ENCODE measurements at regions not wholly inside any gene's neighbourhood (a gene's known extent, or its start where the extent isn't known, plus 50 kb on each side); places are given as distances from the start of the nearest gene placed in this dataset.

GRCh38 chr3:46124216-46125177 lies 83.6 kb downstream of the CCR1 start:
- no peak overlapping the region for H3K56ac ChIP-seq (ENCODE audit: extremely low read depth, insufficient read depth, low read length)
- no peak overlapping the region for H2BK20ac ChIP-seq (ENCODE audit: low read depth, low read length)
- intact Hi-C loops (cut with micrococcal nuclease), result no loop called here
- DNase-seq, result peak; percentile 18
- H2BK120ac ChIP-seq (ENCODE audit: low read depth, low read length), result no peak overlapping the region
- H3K23ac ChIP-seq (ENCODE audit: low read depth, low read length), result no peak overlapping the region
- H3K27ac ChIP-seq (ENCODE audit: insufficient read depth, low read length), result no peak overlapping the region
- no peak overlapping the region for H4K91ac ChIP-seq (ENCODE audit: insufficient read depth, low read depth, low read length)
- no peaks in the 10 kb centered on the region for H4K20me1 ChIP-seq (ENCODE audit: insufficient read depth, low read length)
- no TSS peak for BruUV-seq (replicated peaks)
- no peak overlapping the region for H2BK5ac ChIP-seq (ENCODE audit: low read depth, low read length, poor library complexity, severe bottlenecking)
- no peaks in the 10 kb centered on the region for H3K79me1 ChIP-seq (ENCODE audit: low read depth in 1 of 2, low read length in 2 of 2)
- no peak overlapping the region for H2AK5ac ChIP-seq (ENCODE audit: low read depth, low read length)
- H3K18ac ChIP-seq (ENCODE audit: low read depth, low read length), result no peak overlapping the region
- no peak overlapping the region for H4K5ac ChIP-seq (ENCODE audit: low read depth, low read length)
- in situ Hi-C loops (cut with MboI; ENCODE audit: low sequenced_read_pairs), result no loop called here
- H3K4me2 ChIP-seq (ENCODE audit: low read depth, low read length), result no peak overlapping the region
- TF ChIP-seq RCOR1 (IDR thresholded peaks at IDR 0.05; ENCODE audit: insufficient replicate concordance, low read length) (no peak), FOS (IDR thresholded peaks at IDR 0.05; ENCODE audit: low read depth, low read length) (no peak), MAZ (IDR thresholded peaks at IDR 0.05; ENCODE audit: borderline replicate concordance, low read depth, low read length) (no peak), CTCF (conservative IDR thresholded peaks at IDR 0.05; ENCODE audit: low read depth, low read length) (no peak), SMC3 (IDR thresholded peaks at IDR 0.05; ENCODE audit: low read depth, low read length) (no peak), BHLHE40 (IDR thresholded peaks at IDR 0.05; ENCODE audit: low read depth, low read length) (no peak)
- peaks cover 2% of the 10 kb centered on the region; the same call in 1 of the 2 replicates for H3K4me1 ChIP-seq (ENCODE audit: control insufficient read depth, insufficient read depth, low read length)
- no peaks in the 10 kb centered on the region for H3K36me3 ChIP-seq (ENCODE audit: control insufficient read depth, insufficient read depth, low read length)
- no peak overlapping the region for H3K14ac ChIP-seq (replicated peaks; ENCODE audit: low read depth, low read length)
- ChIA-PET CTCF (interaction anchor here (0.6 kb wide), 1 partner anchor 962 kb away, joined by 4 read pairs; no protein-coding TSS in a partner anchor), POLR2A (ENCODE audit: unreplicated experiment) (interaction anchor here (0.7 kb wide), 1 partner anchor 327 kb away, joined by 3 read pairs; no protein-coding TSS in a partner anchor)
- no peak overlapping the region for H2AK9ac ChIP-seq (replicated peaks; ENCODE audit: low read depth, low read length, poor library complexity)
- no peak overlapping the region for H3K9ac ChIP-seq (ENCODE audit: low read depth, low read length)
- no peak overlapping the region for H4K8ac ChIP-seq (ENCODE audit: low read depth in 2 of 2, low read length in 2 of 2)
- H3K9me3 ChIP-seq (ENCODE audit: control insufficient read depth, insufficient read depth, low read length), result no peaks in the 10 kb centered on the region
- dilution Hi-C loops (cut with HindIII; ENCODE audit: low sequenced_read_pairs, unreplicated experiment), result no loop called here
- H2BK15ac ChIP-seq (ENCODE audit: low read depth, low read length), result no peak overlapping the region
- 31% methylated on average over 2 of the region's 6 CpGs; no CpG with 5 or more reads in 1 of the 2 experiments for WGBS, 2 experiments (ENCODE audit: extremely low coverage in 2 of 2, insufficient read length in 1 of 2)
- no peak overlapping the region for H3K4me3 ChIP-seq (ENCODE audit: insufficient read depth, low read depth, low read length)
- H3K27me3 ChIP-seq (ENCODE audit: control insufficient read depth, insufficient read depth, low read length), result peaks cover 7% of the 10 kb centered on the region
- no peaks in the 10 kb centered on the region for H3K9me1 ChIP-seq (ENCODE audit: insufficient read depth, low read length)
- no peak for ATAC-seq (ENCODE audit: low read depth)
- no peak overlapping the region for H2AFZ ChIP-seq (replicated peaks; ENCODE audit: low read length, poor library complexity)
- no peak overlapping the region for H3K4ac ChIP-seq (ENCODE audit: low read depth, low read length)

Measured in IMR-90 (cell line).